HFF-Myc (cell line): ENCODE measurements at regions not wholly inside any gene's neighbourhood (a gene's known extent, or its start where the extent isn't known, plus 50 kb on each side); places are given as distances from the start of the nearest gene placed in this dataset.

Experiments used
- DNase-seq: peaks from one replicate; pipeline ENCODE4 v3.0.0-alpha.2; 2011; ENCODE audit warnings: low read depth; ENCODE audit errors: extremely low read depth
- H3K4me3 ChIP-seq: replicated peaks from 2 replicates; pipeline ENCODE4 v1.5.1; 2011; ENCODE audit warnings: low read depth, mild to moderate bottlenecking, control low read depth, low read length
- CTCF ChIP-seq: IDR thresholded peaks from 2 replicates; pipeline ENCODE4 v1.5.1; 2012; ENCODE audit warnings: mild to moderate bottlenecking, low read depth, low read length, control low read depth; ENCODE audit errors: missing control alignments

GRCh38 chr11:8826901-8827560 is 84.0 kb upstream of the AKIP1 start:
- H3K4me3 ChIP-seq: no peak overlapping the region
- no peak for DNase-seq
- TF ChIP-seq CTCF: no peak

DNA sequence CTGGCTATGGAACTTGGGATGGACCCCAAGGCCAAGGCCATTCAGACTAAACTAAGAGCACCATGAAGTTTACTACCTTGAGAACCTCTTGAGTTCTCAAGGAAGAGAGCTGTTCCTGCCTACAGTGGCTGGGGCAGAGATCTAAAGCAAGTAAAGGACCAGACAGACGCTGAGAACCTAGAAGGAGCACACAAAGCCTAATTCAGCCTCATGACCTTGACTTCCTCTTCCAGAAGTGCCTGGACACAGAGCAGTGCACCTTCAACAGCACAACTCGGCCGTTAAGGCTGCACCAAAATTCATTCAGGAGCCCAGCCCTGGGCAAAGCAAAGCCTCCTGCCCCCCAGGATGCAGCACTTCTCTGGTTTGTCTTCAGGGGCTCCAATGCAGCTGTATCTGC is 82.9 kb upstream of the AKIP1 start:
- H3K4me3 ChIP-seq: no peak overlapping the region
- no peak for DNase-seq
- TF ChIP-seq CTCF: no peak

GRCh38 chr11:8828580-8829361 is 82.2 kb upstream of the AKIP1 start:
- no peak for DNase-seq
- no peak for TF ChIP-seq CTCF
- no peak overlapping the region for H3K4me3 ChIP-seq

DNA sequence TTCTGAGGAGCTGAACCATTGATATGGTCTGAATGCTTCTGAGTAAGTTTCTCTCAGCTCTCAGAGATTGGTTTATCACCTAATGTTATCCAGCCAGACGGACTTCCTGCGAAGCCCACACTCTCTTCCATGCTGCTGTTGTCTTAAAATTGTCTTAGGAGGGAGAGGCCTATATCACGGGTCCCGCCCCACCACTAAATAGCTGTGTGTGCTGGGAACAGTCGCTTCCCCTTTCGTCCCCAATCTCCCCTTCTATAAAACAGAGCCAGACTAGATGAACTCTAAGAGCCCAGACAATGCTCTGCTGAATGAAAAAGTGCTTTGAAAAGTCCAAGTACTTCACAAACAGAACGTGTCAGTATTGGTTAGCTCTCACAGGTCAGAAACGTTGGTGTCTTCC is 81.4 kb upstream of the AKIP1 start:
- H3K4me3 ChIP-seq: no peak overlapping the region
- no peak for TF ChIP-seq CTCF
- DNase-seq: no peak

GRCh38 chr11:8830641-8831040 is 80.3 kb upstream of the AKIP1 start:
- no peak overlapping the region for H3K4me3 ChIP-seq
- no peak for DNase-seq
- TF ChIP-seq CTCF: no peak

- DNase-seq: no peak
- TF ChIP-seq CTCF: no peak
- no peak overlapping the region; the same call in 1 of the 2 replicates for H3K4me3 ChIP-seq
These were observed 79.1 kb upstream of the AKIP1 start for GRCh38 chr11:8831861-8832260.
